ENCODE measurements at regions not wholly inside any gene's neighbourhood (a gene's known extent, or its start where the extent isn't known, plus 50 kb on each side); places are given as distances from the start of the nearest gene placed in this dataset.

- ChIA-PET POLR2A (ENCODE audit: partially characterized antibody) (interaction anchor here (1.7 kb wide), 1 partner anchor 10 kb away, joined by 4 read pairs; no protein-coding TSS in a partner anchor), CTCF (ENCODE audit: partially characterized antibody) (no interaction called here)
- H3K79me2 ChIP-seq (ENCODE audit: control insufficient read depth in 1 of 2, insufficient read depth in 2 of 2, low read length in 2 of 2): no peaks in the 10 kb centered on the region
- H4K91ac ChIP-seq (replicated peaks; ENCODE audit: insufficient read length, low read length): no peak overlapping the region
- H3K18ac ChIP-seq (ENCODE audit: extremely low read depth, low read length): no peak overlapping the region
- H3K4me2 ChIP-seq (ENCODE audit: insufficient read depth in 1 of 2, low read depth in 2 of 2, low read length in 2 of 2): no peak overlapping the region
- H2AK5ac ChIP-seq (ENCODE audit: low read depth, low read length): no peak overlapping the region
- no peaks in the 10 kb centered on the region; a peak in 2 of 7 replicates for H3K4me1 ChIP-seq (replicated peaks in 1 of 4; ENCODE audit: control insufficient read depth in 3 of 4, insufficient read depth in 4 of 4, low read length in 3 of 4)
- TF ChIP-seq ZNF274 (IDR thresholded peaks at IDR 0.05; ENCODE audit: borderline replicate concordance, extremely low read depth, low read length): no peak
- TF ChIP-seq GABPA (IDR thresholded peaks at IDR 0.05; ENCODE audit: borderline replicate concordance, insufficient read depth, low read length): no peak
- no peak for TF ChIP-seq JUND (IDR thresholded peaks at IDR 0.05; ENCODE audit: low read length)
- TF ChIP-seq CTCF (IDR thresholded peaks at IDR 0.05; ENCODE audit: control extremely low read depth in 1 of 3, insufficient read depth in 1 of 3, low read depth in 1 of 3, low read length in 3 of 3): no peak
- TF ChIP-seq BCL11A (IDR thresholded peaks at IDR 0.05; ENCODE audit: low read depth in 2 of 2, low read length in 2 of 2): no peak
- TF ChIP-seq NRF1 (IDR thresholded peaks at IDR 0.05; ENCODE audit: low read depth, low read length): no peak
- no peak for TF ChIP-seq CHD2 (IDR thresholded peaks at IDR 0.05; ENCODE audit: low read length)
- H4K20me1 ChIP-seq (replicated peaks in 1 of 2; ENCODE audit: control insufficient read depth in 1 of 2, insufficient read depth in 2 of 2, low read length in 2 of 2): no peaks in the 10 kb centered on the region
- 0 out of 4 replicates have a peak, but pooled peaks cover 0 to 3% of the 10 kb centered on the region in 2 experiments for H3K9me3 ChIP-seq (ENCODE audit: insufficient read depth in 2 of 2, low read depth in 1 of 2, low read length in 1 of 2)
- DNase-seq (ENCODE audit: low read depth in 1 of 2, low spot score in 2 of 2) (no peak), FAIRE-seq (no peak)
- H4K5ac ChIP-seq (ENCODE audit: insufficient read length, low read depth, low read length): no peak overlapping the region
- no peak overlapping the region for H2BK15ac ChIP-seq (ENCODE audit: low read length)
- no peaks in the 10 kb centered on the region for H3K79me1 ChIP-seq (ENCODE audit: low read depth, low read length)
- no peak overlapping the region for H3K27ac ChIP-seq (ENCODE audit: low read depth, low read length)
- H2BK12ac ChIP-seq (ENCODE audit: low read depth, low read length): no peak overlapping the region
- no peak overlapping the region for H2BK120ac ChIP-seq (replicated peaks; ENCODE audit: low read depth, low read length)
- no peak overlapping the region for H2BK20ac ChIP-seq (ENCODE audit: low read length)
- no peak overlapping the region for H3K4me3 ChIP-seq (ENCODE audit: extremely low read depth in 1 of 4, insufficient read depth in 2 of 4, low read depth in 3 of 4, low read length in 4 of 4)
- no peak overlapping the region for H2AFZ ChIP-seq (ENCODE audit: low read length)
- H4K8ac ChIP-seq (ENCODE audit: extremely low read depth, insufficient read depth, low read length): no peak overlapping the region
- H3K27me3 ChIP-seq (replicated peaks in 1 of 4; ENCODE audit: control insufficient read depth in 3 of 4, extremely low read depth in 1 of 4, insufficient read depth in 3 of 4, low read length in 3 of 4): no peaks in the 10 kb centered on the region
- no peak overlapping the region for H3K23ac ChIP-seq (ENCODE audit: insufficient read length)
- H3K9ac ChIP-seq (replicated peaks in 1 of 4; ENCODE audit: extremely low read depth in 1 of 4, low read depth in 3 of 4, low read length in 3 of 4): no peak overlapping the region
- no peak overlapping the region for H3K4ac ChIP-seq (replicated peaks; ENCODE audit: insufficient read length, low read depth, low read length)
- H3K36me3 ChIP-seq (ENCODE audit: control insufficient read depth in 2 of 4, insufficient read depth in 4 of 4, low read length in 3 of 4): no peaks in the 10 kb centered on the region
- no peak overlapping the region for H3K14ac ChIP-seq (ENCODE audit: insufficient read length)
- H3K23me2 ChIP-seq (ENCODE audit: low read depth, low read length): no peaks in the 10 kb centered on the region
- H2BK5ac ChIP-seq (ENCODE audit: low read depth, low read length): no peak overlapping the region
- H3K56ac ChIP-seq (replicated peaks; ENCODE audit: insufficient read length, low read depth, low read length): no peak overlapping the region
Observed at GRCh38 chr12:46579474-46579873, 206.9 kb upstream of the SLC38A2 start.
